IMR-90 (cell line): ENCODE measurements at regions not wholly inside any gene's neighbourhood (a gene's known extent, or its start where the extent isn't known, plus 50 kb on each side); places are given as distances from the start of the nearest gene placed in this dataset.

ENCODE experiments used
- ATAC-seq: fragments of 200-7000 bp; cut with Tn5 transposase; 2 replicates; pipeline ENCODE4 v1.9.1; 2020; ENCODE audit warnings: low read depth, mild to moderate bottlenecking, moderate library complexity
- BruUV-seq: library from RNA; stranded (reverse); fragments of 400-500 nt; replicated peaks from 2 replicates; lab custom pipeline; 2021; lab: Mats Ljungman, UMichigan
- CTCF ChIA-PET: fragments of 300-600 bp; formaldehyde crosslinking; extraction: SDS; loops from one replicate; lab custom pipeline; 2021; ENCODE audit warnings: antibody characterized with exemption; lab: Yijun Ruan, JAX
- POLR2A ChIA-PET: fragments of 300-600 bp; sonication (Branson Sonifier 250); formaldehyde crosslinking; loops from one replicate; lab custom pipeline; 2022; ENCODE audit warnings: antibody characterized with exemption; ENCODE audit not compliant: unreplicated experiment; lab: Charles Lee
- DNase-seq: peaks from one replicate; pipeline ENCODE4 v3.0.0; 2013
- H2AFZ ChIP-seq: replicated peaks from 2 replicates; pipeline ENCODE3; 2013; ENCODE audit warnings: low read length, mild to moderate bottlenecking; ENCODE audit not compliant: poor library complexity
- H2AK5ac ChIP-seq: 2 replicates; pipeline ENCODE4 v1.6.1; 2013; ENCODE audit warnings: low read depth, low read length, inconsistent platforms
- H2AK9ac ChIP-seq: replicated peaks from 2 replicates; pipeline ENCODE3; 2013; ENCODE audit warnings: mild to moderate bottlenecking, low read depth, low read length, moderate library complexity; ENCODE audit not compliant: poor library complexity
- H2BK120ac ChIP-seq: 2 replicates; pipeline ENCODE4 v1.6.1; 2013; ENCODE audit warnings: low read depth, low read length, inconsistent platforms
- H2BK15ac ChIP-seq: 3 replicates; pipeline ENCODE4 v1.6.1; 2013; ENCODE audit warnings: low read depth, low read length, inconsistent platforms
- H2BK20ac ChIP-seq: 2 replicates; pipeline ENCODE4 v1.6.1; 2013; ENCODE audit warnings: low read depth, mild to moderate bottlenecking, inconsistent platforms, low read length, moderate library complexity
- H2BK5ac ChIP-seq: 2 replicates; pipeline ENCODE4 v1.6.1; 2013; ENCODE audit warnings: mild to moderate bottlenecking, low read depth, low read length, inconsistent platforms; ENCODE audit not compliant: poor library complexity, severe bottlenecking
- H3K14ac ChIP-seq: replicated peaks from 2 replicates; pipeline ENCODE4 v1.6.1; 2013; ENCODE audit warnings: low read depth, low read length, inconsistent platforms
- H3K18ac ChIP-seq: 2 replicates; pipeline ENCODE4 v1.6.1; 2013; ENCODE audit warnings: low read depth, low read length, control low read depth
- H3K23ac ChIP-seq: 2 replicates; pipeline ENCODE4 v1.6.1; 2013; ENCODE audit warnings: low read depth, low read length, inconsistent platforms
- H3K27ac ChIP-seq: 2 replicates; pipeline ENCODE4 v1.5.1; 2013; ENCODE audit warnings: mild to moderate bottlenecking, control low read depth, low read length; ENCODE audit not compliant: insufficient read depth
- H3K27me3 ChIP-seq: 2 replicates; pipeline ENCODE4 v1.6.1; 2013; ENCODE audit warnings: low read length; ENCODE audit not compliant: control insufficient read depth, insufficient read depth
- H3K36me3 ChIP-seq: 2 replicates; pipeline ENCODE4 v1.6.1; 2013; ENCODE audit warnings: low read length, mixed read lengths; ENCODE audit not compliant: control insufficient read depth, insufficient read depth
- H3K4ac ChIP-seq: 2 replicates; pipeline ENCODE4 v1.6.1; 2013; ENCODE audit warnings: low read depth, low read length, inconsistent platforms
- H3K4me1 ChIP-seq: 2 replicates; pipeline ENCODE4 v1.6.1; 2013; ENCODE audit warnings: low read length, mixed read lengths; ENCODE audit not compliant: control insufficient read depth, insufficient read depth
- H3K4me2 ChIP-seq: 2 replicates; pipeline ENCODE4 v1.6.1; 2013; ENCODE audit warnings: low read depth, mild to moderate bottlenecking, control low read depth, low read length, moderate library complexity
- H3K4me3 ChIP-seq: 2 replicates; pipeline ENCODE4 v1.5.1; 2013; ENCODE audit warnings: low read depth, mild to moderate bottlenecking, control low read depth, low read length, moderate library complexity; ENCODE audit not compliant: insufficient read depth
- H3K56ac ChIP-seq: 2 replicates; pipeline ENCODE4 v1.6.1; 2013; ENCODE audit warnings: low read length, inconsistent platforms; ENCODE audit not compliant: insufficient read depth; ENCODE audit errors: extremely low read depth
- H3K79me1 ChIP-seq, 2 experiments: 2 replicates each; pipeline ENCODE4 v1.6.1; 2013; ENCODE audit warnings: low read length in 2 of 2, inconsistent platforms in 1 of 2, low read depth in 1 of 2
- H3K9ac ChIP-seq: 2 replicates; pipeline ENCODE4 v1.6.1; 2013; ENCODE audit warnings: low read depth, low read length, control low read depth
- H3K9me1 ChIP-seq: 2 replicates; pipeline ENCODE4 v1.6.1; 2013; ENCODE audit warnings: low read length, inconsistent platforms; ENCODE audit not compliant: insufficient read depth
- H3K9me3 ChIP-seq: 2 replicates; pipeline ENCODE4 v1.6.1; 2013; ENCODE audit warnings: low read length; ENCODE audit not compliant: control insufficient read depth, insufficient read depth
- H4K20me1 ChIP-seq: 2 replicates; pipeline ENCODE4 v1.6.1; 2013; ENCODE audit warnings: low read length, inconsistent platforms; ENCODE audit not compliant: insufficient read depth
- H4K5ac ChIP-seq: 2 replicates; pipeline ENCODE4 v1.6.1; 2013; ENCODE audit warnings: mild to moderate bottlenecking, low read depth, low read length, control low read depth
- H4K8ac ChIP-seq, 2 experiments: 2 replicates each; pipeline ENCODE4 v1.6.1; 2013; ENCODE audit warnings: low read depth in 2 of 2, low read length in 2 of 2, control low read depth in 1 of 2, inconsistent platforms in 1 of 2
- H4K91ac ChIP-seq: 2 replicates; pipeline ENCODE4 v1.6.1; 2013; ENCODE audit warnings: low read depth, low read length, inconsistent platforms; ENCODE audit not compliant: insufficient read depth
- BHLHE40 ChIP-seq: fragments of 150-350 bp; IDR thresholded peaks from 2 replicates; pipeline ENCODE4 v1.6.1; 2016; ENCODE audit warnings: mild to moderate bottlenecking, low read depth, low read length
- CEBPB ChIP-seq: IDR thresholded peaks from 2 replicates; pipeline ENCODE4 v1.6.1; 2012; ENCODE audit warnings: low read depth, low read length, improper control_type of control experiment
- CHD1 ChIP-seq: IDR thresholded peaks from 2 replicates; pipeline ENCODE4 v1.6.1; 2012; ENCODE audit warnings: low read depth, low read length, improper control_type of control experiment
- MAFK ChIP-seq: IDR thresholded peaks from 2 replicates; pipeline ENCODE4 v1.6.1; 2012; ENCODE audit warnings: low read depth, low read length, improper control_type of control experiment
- MAZ ChIP-seq: IDR thresholded peaks from 2 replicates; pipeline ENCODE4 v1.6.1; 2012; ENCODE audit warnings: low read depth, mild to moderate bottlenecking, low read length, improper control_type of control experiment, moderate library complexity, borderline replicate concordance
- NFE2L2 ChIP-seq: fragments of 150-350 bp; IDR thresholded peaks from 2 replicates; pipeline ENCODE4 v1.6.1; 2016; ENCODE audit warnings: low read depth, mild to moderate bottlenecking, low read length
- POLR2A ChIP-seq: IDR thresholded peaks from 2 replicates; pipeline ENCODE4 v1.6.1; 2012; ENCODE audit warnings: mild to moderate bottlenecking, low read depth, low read length
- RFX5 ChIP-seq: IDR thresholded peaks from 2 replicates; pipeline ENCODE4 v1.8.0; 2012; ENCODE audit warnings: low read depth, mild to moderate bottlenecking, low read length, moderate library complexity
- WGBS, 2 experiments: methylation state at CpG; one replicate each; pipeline versions ENCODE4 v1.1.5 to v1.1.7; 2013; ENCODE audit warnings: missing lambda C conversion rate in 2 of 2; ENCODE audit not compliant: insufficient read length in 1 of 2; ENCODE audit errors: extremely low coverage in 2 of 2; 5-methylcytosine and 5-hydroxymethylcytosine counted together
- dilution Hi-C: fragments of 300-500 bp; cut with HindIII; formaldehyde crosslinking; loops from one replicate; pipeline ENCODE4 v1.14.3; 2018; ENCODE audit warnings: low sequenced_read_pairs; ENCODE audit not compliant: unreplicated experiment
- in situ Hi-C: fragments of 300-500 bp; cut with MboI; formaldehyde crosslinking; loops from 3 replicates; pipeline ENCODE4 v1.14.3; 2019; ENCODE audit warnings: low sequenced_read_pairs, inconsistent platforms, mixed read lengths
- intact Hi-C: fragments of 100-400 bp; cut with micrococcal nuclease; formaldehyde crosslinking; loops from 2 replicates; pipeline ENCODE4 v1.10.0; 2022
- TF ChIP-seq, protein P1 (sequence below): fragments of 150-350 bp; IDR thresholded peaks from 2 replicates; pipeline ENCODE4 v1.6.1; 2016; ENCODE audit warnings: low read depth, mild to moderate bottlenecking, low read length, moderate library complexity, borderline replicate concordance
- TF ChIP-seq, protein P2 (sequence below): conservative IDR thresholded peaks from 2 replicates; pipeline ENCODE4 v1.5.1; 2012; ENCODE audit warnings: mild to moderate bottlenecking, low read depth, low read length, improper control_type of control experiment

DNA sequence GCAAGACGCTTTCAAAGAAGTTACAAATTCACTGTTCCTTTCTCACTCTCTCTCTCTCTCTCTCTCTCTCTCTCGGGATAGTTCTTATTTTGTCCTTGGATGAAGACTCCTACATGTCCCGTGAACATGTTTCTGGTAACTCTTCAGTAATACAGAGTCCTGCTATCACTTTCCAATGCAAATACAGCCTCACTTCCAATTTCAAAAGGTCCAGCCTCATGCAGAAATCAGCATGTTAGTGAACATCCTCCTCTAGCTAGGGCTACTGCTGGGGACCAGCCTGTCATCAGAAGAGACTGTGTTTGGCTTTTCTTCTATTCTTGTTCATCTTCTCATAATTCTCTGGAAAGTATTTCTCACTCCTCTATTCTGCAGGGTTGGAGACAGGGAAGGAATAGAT is 1306.7 kb upstream of the CELF4 start:
- no peaks in the 10 kb centered on the region for H3K9me1 ChIP-seq
- no peak overlapping the region for H3K9ac ChIP-seq
- H4K20me1 ChIP-seq: no peaks in the 10 kb centered on the region
- intact Hi-C loops (no loop called here), dilution Hi-C loops (no loop called here), in situ Hi-C loops (no loop called here)
- TF ChIP-seq, protein P1, sequence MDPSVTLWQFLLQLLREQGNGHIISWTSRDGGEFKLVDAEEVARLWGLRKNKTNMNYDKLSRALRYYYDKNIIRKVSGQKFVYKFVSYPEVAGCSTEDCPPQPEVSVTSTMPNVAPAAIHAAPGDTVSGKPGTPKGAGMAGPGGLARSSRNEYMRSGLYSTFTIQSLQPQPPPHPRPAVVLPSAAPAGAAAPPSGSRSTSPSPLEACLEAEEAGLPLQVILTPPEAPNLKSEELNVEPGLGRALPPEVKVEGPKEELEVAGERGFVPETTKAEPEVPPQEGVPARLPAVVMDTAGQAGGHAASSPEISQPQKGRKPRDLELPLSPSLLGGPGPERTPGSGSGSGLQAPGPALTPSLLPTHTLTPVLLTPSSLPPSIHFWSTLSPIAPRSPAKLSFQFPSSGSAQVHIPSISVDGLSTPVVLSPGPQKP: no peak
- TF ChIP-seq CEBPB: no peak
- TF ChIP-seq CHD1: no peak
- no peak for TF ChIP-seq NFE2L2
- TF ChIP-seq MAZ: no peak
- no peak for TF ChIP-seq MAFK
- no peak for TF ChIP-seq RFX5
- TF ChIP-seq BHLHE40: no peak
- TF ChIP-seq, protein P2, sequence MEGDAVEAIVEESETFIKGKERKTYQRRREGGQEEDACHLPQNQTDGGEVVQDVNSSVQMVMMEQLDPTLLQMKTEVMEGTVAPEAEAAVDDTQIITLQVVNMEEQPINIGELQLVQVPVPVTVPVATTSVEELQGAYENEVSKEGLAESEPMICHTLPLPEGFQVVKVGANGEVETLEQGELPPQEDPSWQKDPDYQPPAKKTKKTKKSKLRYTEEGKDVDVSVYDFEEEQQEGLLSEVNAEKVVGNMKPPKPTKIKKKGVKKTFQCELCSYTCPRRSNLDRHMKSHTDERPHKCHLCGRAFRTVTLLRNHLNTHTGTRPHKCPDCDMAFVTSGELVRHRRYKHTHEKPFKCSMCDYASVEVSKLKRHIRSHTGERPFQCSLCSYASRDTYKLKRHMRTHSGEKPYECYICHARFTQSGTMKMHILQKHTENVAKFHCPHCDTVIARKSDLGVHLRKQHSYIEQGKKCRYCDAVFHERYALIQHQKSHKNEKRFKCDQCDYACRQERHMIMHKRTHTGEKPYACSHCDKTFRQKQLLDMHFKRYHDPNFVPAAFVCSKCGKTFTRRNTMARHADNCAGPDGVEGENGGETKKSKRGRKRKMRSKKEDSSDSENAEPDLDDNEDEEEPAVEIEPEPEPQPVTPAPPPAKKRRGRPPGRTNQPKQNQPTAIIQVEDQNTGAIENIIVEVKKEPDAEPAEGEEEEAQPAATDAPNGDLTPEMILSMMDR: no peak
- no peak for TF ChIP-seq POLR2A
- no peak overlapping the region for H2BK5ac ChIP-seq
- BruUV-seq: no TSS peak
- H2AFZ ChIP-seq: no peak overlapping the region
- no peak overlapping the region for H3K4me3 ChIP-seq
- no peak overlapping the region for H4K91ac ChIP-seq
- no peaks in the 10 kb centered on the region for H3K9me3 ChIP-seq
- H3K4me2 ChIP-seq: no peak overlapping the region
- H2AK5ac ChIP-seq: no peak overlapping the region
- no peaks in the 10 kb centered on the region for H3K79me1 ChIP-seq
- ChIA-PET POLR2A (no interaction called here), CTCF (no interaction called here)
- no peak overlapping the region for H3K4ac ChIP-seq
- H2BK20ac ChIP-seq: no peak overlapping the region
- no peaks in the 10 kb centered on the region for H3K36me3 ChIP-seq
- H3K14ac ChIP-seq: no peak overlapping the region
- H2AK9ac ChIP-seq: no peak overlapping the region
- no peak overlapping the region for H3K27ac ChIP-seq
- no peak overlapping the region for H2BK15ac ChIP-seq
- no peak overlapping the region for H2BK120ac ChIP-seq
- ATAC-seq: no peak
- 50% methylated on average over 1 of the region's 3 CpGs; no CpG with 5 or more reads in 1 of the 2 experiments for WGBS, 2 experiments
- H3K4me1 ChIP-seq: no peaks in the 10 kb centered on the region
- H4K5ac ChIP-seq: no peak overlapping the region
- H3K18ac ChIP-seq: no peak overlapping the region
- no peak overlapping the region for H3K23ac ChIP-seq
- H3K27me3 ChIP-seq: no peaks in the 10 kb centered on the region
- DNase-seq: no peak
- H4K8ac ChIP-seq: no peak overlapping the region
- H3K56ac ChIP-seq: no peak overlapping the region
